ENCODE measurements at regions not wholly inside any gene's neighbourhood (a gene's known extent, or its start where the extent isn't known, plus 50 kb on each side); places are given as distances from the start of the nearest gene placed in this dataset.

DNA sequence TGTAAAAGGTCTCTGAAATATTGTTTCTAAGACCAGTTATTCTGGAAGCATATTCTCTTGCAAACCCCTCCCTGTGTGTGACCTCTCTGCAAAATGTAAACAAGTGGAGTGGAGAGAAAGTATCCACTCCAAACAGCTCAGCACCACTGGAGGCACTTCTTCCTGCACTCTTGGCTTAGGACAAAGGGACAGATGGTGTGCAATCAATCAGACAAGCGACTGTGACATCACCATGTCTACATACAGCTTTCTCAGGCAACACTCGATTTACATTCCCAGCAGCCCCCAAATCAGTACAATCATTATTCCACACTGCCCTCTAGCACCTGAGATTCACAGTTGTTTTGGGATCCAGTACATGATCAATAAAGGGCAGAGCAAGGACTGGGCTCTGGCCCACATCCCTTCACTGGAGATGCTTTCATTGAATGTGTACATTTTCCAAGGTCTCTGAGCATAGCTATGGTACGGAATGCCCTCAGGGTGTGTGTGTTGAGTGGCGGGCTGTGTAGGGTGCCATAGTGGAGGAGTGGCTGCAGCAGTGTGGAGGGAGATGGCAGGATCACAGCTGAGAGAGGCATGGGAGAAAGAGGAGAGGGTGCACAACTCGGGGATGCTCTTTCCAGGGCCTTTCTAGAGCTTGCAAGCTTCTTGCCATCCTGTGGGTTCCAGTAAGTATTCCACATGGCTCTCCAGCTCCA, 311.8 kb upstream of the ST6GAL2 start:
- TF ChIP-seq, protein P1, sequence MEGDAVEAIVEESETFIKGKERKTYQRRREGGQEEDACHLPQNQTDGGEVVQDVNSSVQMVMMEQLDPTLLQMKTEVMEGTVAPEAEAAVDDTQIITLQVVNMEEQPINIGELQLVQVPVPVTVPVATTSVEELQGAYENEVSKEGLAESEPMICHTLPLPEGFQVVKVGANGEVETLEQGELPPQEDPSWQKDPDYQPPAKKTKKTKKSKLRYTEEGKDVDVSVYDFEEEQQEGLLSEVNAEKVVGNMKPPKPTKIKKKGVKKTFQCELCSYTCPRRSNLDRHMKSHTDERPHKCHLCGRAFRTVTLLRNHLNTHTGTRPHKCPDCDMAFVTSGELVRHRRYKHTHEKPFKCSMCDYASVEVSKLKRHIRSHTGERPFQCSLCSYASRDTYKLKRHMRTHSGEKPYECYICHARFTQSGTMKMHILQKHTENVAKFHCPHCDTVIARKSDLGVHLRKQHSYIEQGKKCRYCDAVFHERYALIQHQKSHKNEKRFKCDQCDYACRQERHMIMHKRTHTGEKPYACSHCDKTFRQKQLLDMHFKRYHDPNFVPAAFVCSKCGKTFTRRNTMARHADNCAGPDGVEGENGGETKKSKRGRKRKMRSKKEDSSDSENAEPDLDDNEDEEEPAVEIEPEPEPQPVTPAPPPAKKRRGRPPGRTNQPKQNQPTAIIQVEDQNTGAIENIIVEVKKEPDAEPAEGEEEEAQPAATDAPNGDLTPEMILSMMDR (conservative IDR thresholded peaks at IDR 0.05; ENCODE audit: low read length) = no peak
- no peak for TF ChIP-seq EZH2phosphoT487 (IDR thresholded peaks at IDR 0.05; ENCODE audit: borderline replicate concordance, low read depth, low read length)
